A673 (cell line): ENCODE measurements at regions not wholly inside any gene's neighbourhood (a gene's known extent, or its start where the extent isn't known, plus 50 kb on each side); places are given as distances from the start of the nearest gene placed in this dataset.

ENCODE experiments used
- BruUV-seq: library from RNA; stranded (reverse); fragments of 400-500 nt; replicated peaks from 2 replicates; lab custom pipeline; 2021; lab: Mats Ljungman, UMichigan
- CTCF ChIA-PET: fragments of 300-600 bp; sonication (Branson Sonifier 250); formaldehyde crosslinking; loops from one replicate; lab custom pipeline; 2022; ENCODE audit warnings: antibody characterized with exemption; lab: Charles Lee
- POLR2A ChIA-PET: fragments of 300-600 bp; sonication (Branson Sonifier 250); formaldehyde crosslinking; loops from one replicate; lab custom pipeline; 2022; ENCODE audit warnings: antibody characterized with exemption; ENCODE audit not compliant: low non-redundant PET; lab: Charles Lee
- DNase-seq: peaks from one replicate; pipeline ENCODE4 v3.0.0-alpha.2; 2015; ENCODE audit warnings: low spot score
- H3K27ac ChIP-seq: fragments of 200-600 bp; sonication (generic); 2 replicates; pipeline ENCODE4 v1.5.1; 2016; ENCODE audit warnings: mixed run types, low read depth, mild to moderate bottlenecking, mixed read lengths, antibody characterized with exemption, low read length; ENCODE audit not compliant: poor library complexity, severe bottlenecking
- H3K27me3 ChIP-seq: fragments of 200-600 bp; sonication (generic); replicated peaks from 2 replicates; pipeline ENCODE4 v1.6.1; 2017; ENCODE audit warnings: mixed run types, low read depth, mild to moderate bottlenecking, mixed read lengths, antibody characterized with exemption, low read length; ENCODE audit not compliant: insufficient read depth, poor library complexity
- H3K36me3 ChIP-seq: fragments of 200-600 bp; sonication (generic); 2 replicates; pipeline ENCODE4 v1.6.1; 2016; ENCODE audit warnings: mixed run types, mild to moderate bottlenecking, mixed read lengths, antibody characterized with exemption, low read length; ENCODE audit not compliant: insufficient read depth, poor library complexity, severe bottlenecking
- H3K4me1 ChIP-seq: fragments of 200-600 bp; sonication (generic); 2 replicates; pipeline ENCODE4 v1.6.1; 2017; ENCODE audit warnings: mixed run types, mild to moderate bottlenecking, mixed read lengths, antibody characterized with exemption, low read length; ENCODE audit not compliant: insufficient read depth, poor library complexity, severe bottlenecking
- H3K4me3 ChIP-seq: fragments of 200-600 bp; sonication (generic); 2 replicates; pipeline ENCODE4 v1.5.1; 2016; ENCODE audit warnings: low read depth, mixed run types, mild to moderate bottlenecking, mixed read lengths, low read length; ENCODE audit not compliant: poor library complexity, severe bottlenecking
- H3K9me3 ChIP-seq: fragments of 200-600 bp; sonication (generic); 2 replicates; pipeline ENCODE4 v1.6.1; 2016; ENCODE audit warnings: mixed run types, low read depth, mild to moderate bottlenecking, mixed read lengths, antibody characterized with exemption, low read length; ENCODE audit not compliant: poor library complexity, severe bottlenecking
- CTCF ChIP-seq: fragments of 300-800, 200-600 bp; sonication (generic); conservative IDR thresholded peaks from 2 replicates; pipeline ENCODE4 v1.5.1; 2017; ENCODE audit warnings: low read depth, mild to moderate bottlenecking, antibody characterized with exemption, low read length, moderate library complexity, mixed read lengths
- EZH2 ChIP-seq: fragments of 200-600 bp; sonication (generic); IDR thresholded peaks from 2 replicates; pipeline ENCODE4 v1.6.1; 2017; ENCODE audit warnings: borderline replicate concordance, low read depth, mild to moderate bottlenecking, mixed read lengths, antibody characterized with exemption, low read length; ENCODE audit not compliant: poor library complexity, severe bottlenecking
- intact Hi-C: fragments of 100-400 bp; cut with micrococcal nuclease; formaldehyde crosslinking; loops from one replicate; pipeline ENCODE4 v1.10.0; 2022; ENCODE audit not compliant: unreplicated experiment

GRCh38 chr1:219041818-219042217 lies 131.9 kb upstream of the LYPLAL1 start:
- Histone ChIP-seq H3K27ac (no peak overlapping the region), H3K4me1 (no peaks in the 10 kb centered on the region), H3K36me3 (no peaks in the 10 kb centered on the region), H3K4me3 (no peak overlapping the region), H3K27me3 (peaks cover 22% of the 10 kb centered on the region), H3K9me3 (no peaks in the 10 kb centered on the region)
- no peak for TF ChIP-seq EZH2
- no peak for TF ChIP-seq CTCF
- POLR2A ChIA-PET, result no interaction called here
- no TSS peak for BruUV-seq
- intact Hi-C loops, result no loop called here
- no peak for DNase-seq
- CTCF ChIA-PET, result no interaction called here

DNA sequence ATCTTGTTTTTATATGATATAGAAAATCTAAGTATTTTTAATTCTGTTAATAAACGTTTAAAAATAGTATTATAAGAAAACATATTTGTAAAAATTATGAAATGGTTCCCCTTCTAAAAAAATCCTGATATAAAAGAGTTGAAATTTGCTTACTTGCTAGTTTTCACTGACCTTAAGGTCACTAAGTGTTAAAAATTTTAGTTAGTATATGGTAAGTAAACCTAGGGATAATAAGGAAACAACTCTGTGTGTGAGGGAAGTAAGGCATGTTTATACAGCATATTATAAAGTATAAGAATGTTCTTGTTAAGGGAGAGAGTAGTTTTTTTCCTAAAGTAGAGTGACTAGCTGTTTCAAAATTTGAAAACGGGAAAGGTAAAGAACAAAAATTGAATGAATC lies 130.9 kb upstream of the LYPLAL1 start:
- Histone ChIP-seq H3K27ac (no peak overlapping the region), H3K9me3 (no peaks in the 10 kb centered on the region), H3K36me3 (no peaks in the 10 kb centered on the region), H3K4me3 (no peak overlapping the region), H3K4me1 (no peaks in the 10 kb centered on the region), H3K27me3 (peaks cover 22% of the 10 kb centered on the region)
- POLR2A ChIA-PET, result no interaction called here
- CTCF ChIA-PET, result no interaction called here
- intact Hi-C loops, result no loop called here
- BruUV-seq, result no TSS peak
- DNase-seq, result no peak
- no peak for TF ChIP-seq CTCF
- TF ChIP-seq EZH2, result no peak

- no peak for DNase-seq
- Histone ChIP-seq H3K9me3 (no peaks in the 10 kb centered on the region), H3K4me3 (no peak overlapping the region), H3K27me3 (peaks cover 34% of the 10 kb centered on the region), H3K4me1 (no peaks in the 10 kb centered on the region), H3K27ac (no peak overlapping the region), H3K36me3 (no peaks in the 10 kb centered on the region)
- TF ChIP-seq EZH2, result no peak
- TF ChIP-seq CTCF, result no peak
- ChIA-PET CTCF (no interaction called here), POLR2A (no interaction called here)
- no TSS peak for BruUV-seq
- intact Hi-C loops, result no loop called here
Measured at GRCh38 chr1:219045246-219045645, 128.4 kb upstream of the LYPLAL1 start.
